ENCODE measurements at regions not wholly inside any gene's neighbourhood (a gene's known extent, or its start where the extent isn't known, plus 50 kb on each side); places are given as distances from the start of the nearest gene placed in this dataset.

- no peak for TF ChIP-seq CTCF (conservative IDR thresholded peaks at IDR 0.05; ENCODE audit: low read depth, low read length)
- TF ChIP-seq EZH2phosphoT487 (IDR thresholded peaks at IDR 0.05; ENCODE audit: borderline replicate concordance, low read length): no peak
- TF ChIP-seq EZH2 (IDR thresholded peaks at IDR 0.05; ENCODE audit: low read length, unreplicated experiment): no peak
Observed at GRCh38 chr22:48722661-48723060, 1105.0 kb downstream of the BRD1 start.

All from PC-3 (cell line).